RWPE1 (cell line): ENCODE measurements at regions not wholly inside any gene's neighbourhood (a gene's known extent, or its start where the extent isn't known, plus 50 kb on each side); places are given as distances from the start of the nearest gene placed in this dataset.
"Not testable (repeated sequence)": the region's sequence is repeated elsewhere in the genome, so short reads cannot be mapped to it uniquely, and the experiment has no call there.

Experiments
- CTCF ChIA-PET: fragments of 350-600 bp; sonication (Branson Sonifier 250); formaldehyde crosslinking; extraction: SDS; loops from one replicate; lab custom pipeline; 2021; lab: Yijun Ruan, JAX
- POLR2A ChIA-PET: fragments of 400-600 bp; formaldehyde crosslinking; extraction: SDS; loops from one replicate; lab custom pipeline; 2020; ENCODE audit warnings: antibody characterized with exemption; ENCODE audit not compliant: low non-redundant PET; lab: Yijun Ruan, JAX
- DNase-seq: peaks from one replicate; pipeline ENCODE4 v3.0.0; 2012; ENCODE audit warnings: low spot score
- H3K27ac ChIP-seq: fragments of 450-650 bp; 2 replicates; pipeline ENCODE4 v1.5.1; 2017
- CTCF ChIP-seq: fragments of 450-650 bp; conservative IDR thresholded peaks from 2 replicates; pipeline ENCODE4 v1.5.1; 2017; ENCODE audit warnings: low read depth, mild to moderate bottlenecking

- ChIA-PET POLR2A (no interaction called here), CTCF (no interaction called here)
- no peak for TF ChIP-seq CTCF
- no peak for DNase-seq
- H3K27ac ChIP-seq: no peak overlapping the region
Observed at GRCh38 chr2:142794850-142795249, 82.6 kb upstream of the KYNU start.

- POLR2A ChIA-PET, CTCF ChIA-PET, DNase-seq, H3K27ac ChIP-seq: not testable (repeated sequence)
Observed at GRCh38 chr2:142792328-142792727, 85.1 kb upstream of the KYNU start.

- POLR2A ChIA-PET: no interaction called here
- no peak overlapping the region for H3K27ac ChIP-seq
- no peak for TF ChIP-seq CTCF
- CTCF ChIA-PET: no interaction called here
- no peak for DNase-seq
Observed at GRCh38 chr2:142791335-142791734, 86.1 kb upstream of the KYNU start.

- ChIA-PET POLR2A (no interaction called here), CTCF (no interaction called here)
- DNase-seq: no peak
- no peak for TF ChIP-seq CTCF
- no peak overlapping the region for H3K27ac ChIP-seq
Observed at GRCh38 chr2:142786918-142787702, 90.4 kb upstream of the KYNU start.

GRCh38 chr2:142782942-142783443 lies 94.5 kb upstream of the KYNU start:
- ChIA-PET CTCF (no interaction called here), POLR2A (no interaction called here)
- no peak overlapping the region for H3K27ac ChIP-seq
- DNase-seq: no peak
- no peak for TF ChIP-seq CTCF

- H3K27ac ChIP-seq: no peak overlapping the region
- ChIA-PET POLR2A (no interaction called here), CTCF (no interaction called here)
- no peak for TF ChIP-seq CTCF
- DNase-seq: no peak
Observed at GRCh38 chr2:142781146-142781545, 96.3 kb upstream of the KYNU start.

- DNase-seq: no peak
- H3K27ac ChIP-seq: no peak overlapping the region
- POLR2A ChIA-PET: no interaction called here
- TF ChIP-seq CTCF: no peak
- CTCF ChIA-PET: no interaction called here
Observed at GRCh38 chr2:142778289-142778688, 99.2 kb upstream of the KYNU start.
